ENCODE measurements at regions not wholly inside any gene's neighbourhood (a gene's known extent, or its start where the extent isn't known, plus 50 kb on each side); places are given as distances from the start of the nearest gene placed in this dataset.

GRCh38 chr18:65021021-65021420 is 729.8 kb upstream of the CDH7 start:
- Mint-ChIP-seq H3K9me3 (ENCODE audit: unreplicated experiment) (peaks cover 4% of the 10 kb centered on the region), H3K4me1 (ENCODE audit: unreplicated experiment) (no peaks in the 10 kb centered on the region), H3K4me3 (ENCODE audit: unreplicated experiment) (no peak overlapping the region), H3K27me3 (ENCODE audit: unreplicated experiment) (no peaks in the 10 kb centered on the region), H3K36me3 (ENCODE audit: unreplicated experiment) (no peaks in the 10 kb centered on the region), H3K27ac (ENCODE audit: unreplicated experiment) (no peak overlapping the region)
- TF ChIP-seq, protein P1, sequence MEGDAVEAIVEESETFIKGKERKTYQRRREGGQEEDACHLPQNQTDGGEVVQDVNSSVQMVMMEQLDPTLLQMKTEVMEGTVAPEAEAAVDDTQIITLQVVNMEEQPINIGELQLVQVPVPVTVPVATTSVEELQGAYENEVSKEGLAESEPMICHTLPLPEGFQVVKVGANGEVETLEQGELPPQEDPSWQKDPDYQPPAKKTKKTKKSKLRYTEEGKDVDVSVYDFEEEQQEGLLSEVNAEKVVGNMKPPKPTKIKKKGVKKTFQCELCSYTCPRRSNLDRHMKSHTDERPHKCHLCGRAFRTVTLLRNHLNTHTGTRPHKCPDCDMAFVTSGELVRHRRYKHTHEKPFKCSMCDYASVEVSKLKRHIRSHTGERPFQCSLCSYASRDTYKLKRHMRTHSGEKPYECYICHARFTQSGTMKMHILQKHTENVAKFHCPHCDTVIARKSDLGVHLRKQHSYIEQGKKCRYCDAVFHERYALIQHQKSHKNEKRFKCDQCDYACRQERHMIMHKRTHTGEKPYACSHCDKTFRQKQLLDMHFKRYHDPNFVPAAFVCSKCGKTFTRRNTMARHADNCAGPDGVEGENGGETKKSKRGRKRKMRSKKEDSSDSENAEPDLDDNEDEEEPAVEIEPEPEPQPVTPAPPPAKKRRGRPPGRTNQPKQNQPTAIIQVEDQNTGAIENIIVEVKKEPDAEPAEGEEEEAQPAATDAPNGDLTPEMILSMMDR (IDR thresholded peaks at IDR 0.05), result no peak
- no peak for DNase-seq (ENCODE audit: extremely low spot score, unreplicated experiment)

DNA sequence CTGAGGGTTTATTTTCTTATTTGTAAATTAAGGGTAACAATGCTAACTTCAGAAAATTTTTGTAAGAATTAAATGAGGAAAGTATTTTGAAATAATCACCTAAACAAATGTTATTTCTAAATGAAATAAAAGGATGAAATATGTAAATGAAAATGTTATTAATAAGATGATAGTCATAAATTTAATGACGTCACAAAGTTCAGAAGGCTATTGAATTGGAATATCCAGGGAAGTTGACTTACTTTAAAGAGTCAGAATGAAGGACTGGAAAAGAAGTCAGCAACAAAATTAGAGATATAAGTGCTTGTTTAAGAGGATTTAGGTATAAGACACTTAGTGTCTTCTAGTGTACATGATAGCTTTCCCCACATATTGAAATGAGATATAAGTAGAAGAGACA is 732.6 kb upstream of the CDH7 start:
- H3K4me1 Mint-ChIP-seq (ENCODE audit: unreplicated experiment), result no peaks in the 10 kb centered on the region
- no peak overlapping the region for H3K27ac Mint-ChIP-seq (ENCODE audit: unreplicated experiment)
- H3K27me3 Mint-ChIP-seq (ENCODE audit: unreplicated experiment), result no peaks in the 10 kb centered on the region
- no peak for DNase-seq (ENCODE audit: extremely low spot score, unreplicated experiment)
- H3K36me3 Mint-ChIP-seq (ENCODE audit: unreplicated experiment), result no peaks in the 10 kb centered on the region
- TF ChIP-seq, protein P1 (IDR thresholded peaks at IDR 0.05), result no peak
- H3K4me3 Mint-ChIP-seq (ENCODE audit: unreplicated experiment), result no peak overlapping the region
- no peaks in the 10 kb centered on the region for H3K9me3 Mint-ChIP-seq (ENCODE audit: unreplicated experiment)

GRCh38 chr18:65017372-65017760 is 733.4 kb upstream of the CDH7 start:
- Mint-ChIP-seq H3K36me3 (ENCODE audit: unreplicated experiment) (no peaks in the 10 kb centered on the region), H3K4me3 (ENCODE audit: unreplicated experiment) (no peak overlapping the region), H3K9me3 (ENCODE audit: unreplicated experiment) (peaks cover 2% of the 10 kb centered on the region), H3K27ac (ENCODE audit: unreplicated experiment) (no peak overlapping the region), H3K27me3 (ENCODE audit: unreplicated experiment) (no peaks in the 10 kb centered on the region), H3K4me1 (ENCODE audit: unreplicated experiment) (no peaks in the 10 kb centered on the region)
- TF ChIP-seq, protein P1 (IDR thresholded peaks at IDR 0.05), result no peak
- DNase-seq (ENCODE audit: extremely low spot score, unreplicated experiment), result no peak

DNA sequence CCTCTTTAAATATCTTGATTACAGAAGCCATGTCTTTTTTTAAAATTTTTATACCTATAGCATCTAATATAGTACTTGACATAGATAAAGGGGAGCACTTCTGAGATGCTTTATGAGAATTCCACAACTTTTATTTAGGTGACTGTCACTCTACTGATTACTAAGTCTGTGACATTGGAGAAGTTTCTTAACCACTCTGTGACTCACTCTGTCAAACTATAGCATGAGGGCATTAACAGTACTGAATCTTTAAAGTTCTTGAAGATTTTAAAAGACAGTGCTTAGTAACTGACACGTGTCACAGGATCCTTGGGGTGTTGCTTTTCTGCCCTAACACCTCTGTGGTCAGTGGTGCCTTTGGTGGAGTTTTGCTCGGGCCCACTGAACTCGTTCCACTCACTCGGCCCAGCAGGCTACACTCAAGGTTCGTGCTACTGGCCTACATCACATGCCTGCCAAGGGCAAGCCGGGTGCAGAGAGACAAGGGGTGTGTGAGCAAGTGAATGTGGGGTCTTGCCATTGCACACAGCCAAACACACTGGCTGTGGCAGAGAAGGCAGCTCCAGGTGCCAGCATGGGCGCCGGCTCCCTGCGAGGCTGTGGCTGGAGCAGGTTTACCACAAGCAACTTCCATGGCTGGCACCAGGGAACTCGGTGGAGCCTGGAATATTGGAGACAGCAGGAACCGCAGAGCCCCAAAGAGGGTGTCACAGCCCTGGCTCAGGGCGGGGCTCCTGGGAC is 734.0 kb upstream of the CDH7 start:
- H3K36me3 Mint-ChIP-seq (ENCODE audit: unreplicated experiment), result no peaks in the 10 kb centered on the region
- TF ChIP-seq, protein P1 (IDR thresholded peaks at IDR 0.05), result no peak
- no peaks in the 10 kb centered on the region for H3K4me1 Mint-ChIP-seq (ENCODE audit: unreplicated experiment)
- H3K4me3 Mint-ChIP-seq (ENCODE audit: unreplicated experiment), result no peak overlapping the region
- H3K27me3 Mint-ChIP-seq (ENCODE audit: unreplicated experiment), result no peaks in the 10 kb centered on the region
- H3K9me3 Mint-ChIP-seq (ENCODE audit: unreplicated experiment), result peaks cover 8% of the 10 kb centered on the region
- no peak overlapping the region for H3K27ac Mint-ChIP-seq (ENCODE audit: unreplicated experiment)
- no peak for DNase-seq (ENCODE audit: extremely low spot score, unreplicated experiment)

GRCh38 chr18:64994370-64994769 is 756.4 kb upstream of the CDH7 start:
- no peak for DNase-seq (ENCODE audit: extremely low spot score, unreplicated experiment)
- Mint-ChIP-seq H3K27me3 (ENCODE audit: unreplicated experiment) (no peaks in the 10 kb centered on the region), H3K4me3 (ENCODE audit: unreplicated experiment) (no peak overlapping the region), H3K27ac (ENCODE audit: unreplicated experiment) (no peak overlapping the region), H3K4me1 (ENCODE audit: unreplicated experiment) (no peaks in the 10 kb centered on the region), H3K36me3 (ENCODE audit: unreplicated experiment) (no peaks in the 10 kb centered on the region), H3K9me3 (ENCODE audit: unreplicated experiment) (no peaks in the 10 kb centered on the region)
- TF ChIP-seq, protein P1 (IDR thresholded peaks at IDR 0.05), result no peak

Measured in osteocyte (in vitro differentiated cells).